ENCODE measurements at regions not wholly inside any gene's neighbourhood (a gene's known extent, or its start where the extent isn't known, plus 50 kb on each side); places are given as distances from the start of the nearest gene placed in this dataset.
"Not testable (repeated sequence)": the region's sequence is repeated elsewhere in the genome, so short reads cannot be mapped to it uniquely, and the experiment has no call there.

- intact Hi-C loops (cut with micrococcal nuclease) = no loop called here
- ATAC-seq = no peak
- DNase-seq = no peak
These were observed 205.8 kb upstream of the SSTR4 start for GRCh38 chr20:22829356-22829755.

GRCh38 chr20:22830138-22830537, 205.0 kb upstream of the SSTR4 start:
- intact Hi-C loops (cut with micrococcal nuclease) = no loop called here
- no peak for DNase-seq
- ATAC-seq = no peak

GRCh38 chr20:22830715-22831114, 204.4 kb upstream of the SSTR4 start:
- ATAC-seq; DNase-seq; intact Hi-C loops (cut with micrococcal nuclease): not testable (repeated sequence)

- intact Hi-C loops (cut with micrococcal nuclease) = no loop called here
These were observed 201.3 kb upstream of the SSTR4 start for GRCh38 chr20:22833851-22834250.

GRCh38 chr20:22834651-22835256, 200.4 kb upstream of the SSTR4 start:
- DNase-seq (no peak), ATAC-seq (no peak)
- intact Hi-C loops (cut with micrococcal nuclease) = no loop called here

More at GRCh38 chr20:22833851-22834250, 201.3 kb upstream of the SSTR4 start:
- DNase-seq (no peak), ATAC-seq (no peak)

- intact Hi-C loops (cut with micrococcal nuclease) = no loop called here
- ATAC-seq = no peak
These were observed 198.9 kb upstream of the SSTR4 start for GRCh38 chr20:22836211-22836610.

GRCh38 chr20:22836877-22837276, 198.2 kb upstream of the SSTR4 start:
- ATAC-seq (no peak), DNase-seq (no peak)

More at GRCh38 chr20:22836211-22836610, 198.9 kb upstream of the SSTR4 start:
- no peak for DNase-seq

DNA sequence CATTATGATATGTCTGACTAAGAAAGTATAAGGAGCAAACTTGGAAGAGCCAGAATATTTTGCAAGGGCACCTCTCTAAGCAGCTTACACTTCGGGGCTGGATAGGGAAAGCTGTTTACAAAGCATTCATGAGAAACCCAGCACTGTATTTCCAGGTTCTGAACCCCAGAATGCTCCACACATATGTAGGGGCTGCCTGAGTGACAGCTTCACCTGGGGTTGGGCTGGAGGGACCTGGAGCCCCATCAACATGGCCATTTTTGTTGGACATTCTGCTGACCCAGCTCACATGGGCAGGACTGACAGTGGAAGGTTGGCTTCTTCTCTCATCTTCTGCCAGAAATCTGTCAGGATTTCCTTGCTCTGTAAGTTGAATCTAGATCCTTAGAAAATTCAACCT, 197.1 kb upstream of the SSTR4 start:
- no peak for DNase-seq
- intact Hi-C loops (cut with micrococcal nuclease) = no loop called here
- no peak for ATAC-seq

More at GRCh38 chr20:22836877-22837276, 198.2 kb upstream of the SSTR4 start:
- intact Hi-C loops (cut with micrococcal nuclease) = no loop called here

GRCh38 chr20:22841846-22842245, 193.3 kb upstream of the SSTR4 start:
- no peak for DNase-seq
- ATAC-seq = no peak
- intact Hi-C loops (cut with micrococcal nuclease) = no loop called here

GRCh38 chr20:22842793-22843192, 192.3 kb upstream of the SSTR4 start:
- no peak for ATAC-seq
- no peak for DNase-seq
- intact Hi-C loops (cut with micrococcal nuclease) = no loop called here

GRCh38 chr20:22844959-22845358, 190.2 kb upstream of the SSTR4 start:
- intact Hi-C loops (cut with micrococcal nuclease) = no loop called here
- ATAC-seq = no peak
- DNase-seq = no peak

GRCh38 chr20:22846863-22847262, 188.2 kb upstream of the SSTR4 start:
- DNase-seq (no peak), ATAC-seq (no peak)
- intact Hi-C loops (cut with micrococcal nuclease) = no loop called here

- DNase-seq (no peak), ATAC-seq (no peak)
- intact Hi-C loops (cut with micrococcal nuclease) = no loop called here
These were observed 186.7 kb upstream of the SSTR4 start for GRCh38 chr20:22848364-22848763.

DNA sequence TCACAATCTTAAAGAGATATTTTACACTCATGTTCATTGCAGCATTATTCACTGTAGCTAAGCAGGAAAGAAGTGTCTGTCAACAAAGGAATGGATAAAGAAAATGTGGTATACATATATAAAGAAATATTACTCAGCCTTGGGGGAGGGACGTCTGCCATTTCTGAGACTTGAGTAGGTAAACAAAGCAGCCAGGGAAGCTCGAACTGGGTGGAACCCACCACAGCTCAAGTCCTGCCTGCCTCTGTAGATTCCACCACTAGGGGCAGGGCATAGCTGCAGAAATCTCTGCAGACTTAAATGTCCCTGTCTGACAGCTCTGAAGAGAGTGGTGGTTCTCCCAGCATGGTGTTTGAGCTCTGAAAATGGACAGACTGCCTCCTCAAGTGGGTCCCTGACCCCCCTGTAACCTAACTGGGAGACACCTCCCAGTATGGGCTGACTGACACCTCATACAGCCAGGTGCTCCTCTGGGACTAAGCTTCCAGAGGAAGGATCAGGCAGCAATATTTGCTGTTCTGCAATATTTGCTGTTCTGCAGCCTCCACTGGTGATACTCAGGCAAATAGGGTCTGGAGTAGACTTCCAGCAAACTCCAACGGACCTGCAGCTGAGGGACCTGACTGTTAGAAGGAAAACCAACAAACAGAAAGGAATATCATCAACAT, 183.3 kb upstream of the SSTR4 start:
- intact Hi-C loops (cut with micrococcal nuclease); DNase-seq: not testable (repeated sequence)
- peak; percentile 45 for ATAC-seq

- intact Hi-C loops (cut with micrococcal nuclease) = no loop called here
- DNase-seq (no peak), ATAC-seq (no peak)
These were observed 173.7 kb upstream of the SSTR4 start for GRCh38 chr20:22861231-22861980.

DNA sequence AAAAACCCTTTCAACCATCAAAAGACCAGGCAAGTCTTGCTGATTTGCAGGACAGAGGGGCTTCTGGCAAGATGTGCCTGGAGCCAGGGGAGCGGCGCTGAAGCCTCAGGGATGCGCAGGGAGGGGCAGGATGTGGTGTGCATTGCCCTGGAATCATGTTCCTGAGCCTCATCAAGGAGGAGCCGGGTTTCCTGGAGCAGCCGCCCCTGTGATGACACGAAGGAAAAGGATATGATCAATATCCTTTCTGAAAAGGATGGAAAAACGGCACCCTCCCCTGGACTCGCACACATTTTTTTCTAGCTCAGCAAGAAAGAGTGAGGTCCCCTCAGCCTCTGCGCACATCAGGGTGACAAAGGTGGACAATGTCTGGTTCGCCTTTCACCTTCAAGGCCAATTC, 173.1 kb upstream of the SSTR4 start:
- intact Hi-C loops (cut with micrococcal nuclease) = no loop called here
- peak; percentile 80 for ATAC-seq
- DNase-seq = peak; percentile 50

- peak; percentile 41 for DNase-seq
- ATAC-seq = peak; percentile 74
- intact Hi-C loops (cut with micrococcal nuclease) = no loop called here
These were observed 172.4 kb upstream of the SSTR4 start for GRCh38 chr20:22862671-22863230.

GRCh38 chr20:22863826-22864225, 171.3 kb upstream of the SSTR4 start:
- intact Hi-C loops (cut with micrococcal nuclease) = no loop called here
- ATAC-seq (no peak), DNase-seq (no peak)

GRCh38 chr20:22866812-22867341, 168.2 kb upstream of the SSTR4 start:
- DNase-seq (no peak), ATAC-seq (no peak)
- intact Hi-C loops (cut with micrococcal nuclease) = no loop called here

GRCh38 chr20:22878166-22878565, 156.9 kb upstream of the SSTR4 start:
- intact Hi-C loops (cut with micrococcal nuclease) = no loop called here
- ATAC-seq = no peak
- no peak for DNase-seq
